ENCODE measurements at regions not wholly inside any gene's neighbourhood (a gene's known extent, or its start where the extent isn't known, plus 50 kb on each side); places are given as distances from the start of the nearest gene placed in this dataset.

GRCh38 chr5:165173651-165174050 is 1668.2 kb downstream of the MAT2B start:
- no peak for DNase-seq (ENCODE audit: low spot score)
- Histone ChIP-seq H4K20me1 (ENCODE audit: insufficient read depth, low read length) (no peaks in the 10 kb centered on the region), H3K4me3 (replicated peaks in 1 of 3; ENCODE audit: insufficient read depth in 1 of 3, low read depth in 2 of 3, low read length in 3 of 3) (no peak overlapping the region), H3K9me3 (ENCODE audit: low read length) (peaks cover 78% of the 10 kb centered on the region), H3K4me2 (ENCODE audit: low read depth, low read length) (no peak overlapping the region), H3K36me3 (replicated peaks in 1 of 2; ENCODE audit: control insufficient read depth in 1 of 2, insufficient read depth in 2 of 2, low read length in 2 of 2) (no peaks in the 10 kb centered on the region), H2AFZ (ENCODE audit: low read length) (no peak overlapping the region), H3K79me2 (ENCODE audit: insufficient read depth, low read length) (no peaks in the 10 kb centered on the region), H3K27ac (ENCODE audit: extremely low read length, insufficient read depth, low read length) (no peak overlapping the region), H3K27me3 (ENCODE audit: control insufficient read depth in 1 of 2, insufficient read depth in 2 of 2, low read length in 2 of 2) (no peaks in the 10 kb centered on the region), H3K4me1 (ENCODE audit: insufficient read depth, low read length) (no peaks in the 10 kb centered on the region), H3K9ac (ENCODE audit: insufficient read depth, low read depth, low read length) (no peak overlapping the region)
- FAIRE-seq, result no peak
- in situ Hi-C loops (cut with HindIII; ENCODE audit: extremely low pct_ligation_motif_present, low pct_unique_long_range_greater_than_20kb), result no loop called here
- ChIA-PET CTCF (ENCODE audit: low intra/inter-chr PET ratio, low total read pairs) (no interaction called here), POLR2A (no interaction called here)
- no peak for ATAC-seq
- intact Hi-C loops (cut with micrococcal nuclease; ENCODE audit: unreplicated experiment), result no loop called here
- 46% methylated on average over 2 of the region's 2 CpGs for WGBS (ENCODE audit: low lambda C conversion rate)
- TF ChIP-seq ARID2 (CRISPR knock-in tag; IDR thresholded peaks at IDR 0.05; ENCODE audit: borderline replicate concordance), result no peak
- TF ChIP-seq ZFAT (CRISPR knock-in tag; conservative IDR thresholded peaks at IDR 0.05), result no peak
- no peak for TF ChIP-seq JARID2 (CRISPR knock-in tag; IDR thresholded peaks at IDR 0.05; ENCODE audit: insufficient replicate concordance)
- BruUV-seq (replicated peaks), result no TSS peak

- DNase-seq (ENCODE audit: low spot score) (no peak), FAIRE-seq (no peak), ATAC-seq (no peak)
- ChIA-PET CTCF (ENCODE audit: low intra/inter-chr PET ratio, low total read pairs) (no interaction called here), POLR2A (no interaction called here)
- Histone ChIP-seq H3K27ac (ENCODE audit: extremely low read length, insufficient read depth, low read length) (no peak overlapping the region), H2AFZ (ENCODE audit: low read length) (no peak overlapping the region), H3K9me3 (ENCODE audit: low read length) (peaks cover 64% of the 10 kb centered on the region), H3K27me3 (ENCODE audit: control insufficient read depth in 1 of 2, insufficient read depth in 2 of 2, low read length in 2 of 2) (no peaks in the 10 kb centered on the region), H3K4me1 (ENCODE audit: insufficient read depth, low read length) (no peaks in the 10 kb centered on the region), H4K20me1 (ENCODE audit: insufficient read depth, low read length) (no peaks in the 10 kb centered on the region), H3K4me2 (ENCODE audit: low read depth, low read length) (no peak overlapping the region), H3K79me2 (ENCODE audit: insufficient read depth, low read length) (no peaks in the 10 kb centered on the region), H3K9ac (ENCODE audit: insufficient read depth, low read depth, low read length) (no peak overlapping the region), H3K4me3 (replicated peaks in 1 of 3; ENCODE audit: insufficient read depth in 1 of 3, low read depth in 2 of 3, low read length in 3 of 3) (no peak overlapping the region), H3K36me3 (replicated peaks in 1 of 2; ENCODE audit: control insufficient read depth in 1 of 2, insufficient read depth in 2 of 2, low read length in 2 of 2) (no peaks in the 10 kb centered on the region)
- intact Hi-C loops (cut with micrococcal nuclease; ENCODE audit: unreplicated experiment) (no loop called here), in situ Hi-C loops (cut with HindIII; ENCODE audit: extremely low pct_ligation_motif_present, low pct_unique_long_range_greater_than_20kb) (no loop called here)
- no TSS peak for BruUV-seq (replicated peaks)
- WGBS (ENCODE audit: low lambda C conversion rate), result 4% methylated on average over 2 of the region's 2 CpGs
- TF ChIP-seq REST (IDR thresholded peaks at IDR 0.05; ENCODE audit: borderline replicate concordance in 1 of 2, low read depth in 1 of 2, low read length in 2 of 2) (no peak), ZNF260 (CRISPR knock-in tag; IDR thresholded peaks at IDR 0.05; ENCODE audit: borderline replicate concordance, low read depth) (no peak), ZNF737 (CRISPR knock-in tag; IDR thresholded peaks at IDR 0.05; ENCODE audit: borderline replicate concordance) (no peak), ZSCAN5A (CRISPR knock-in tag; IDR thresholded peaks at IDR 0.05; ENCODE audit: borderline replicate concordance) (no peak), BCL6 (CRISPR knock-in tag; IDR thresholded peaks at IDR 0.05) (no peak), HES4 (CRISPR knock-in tag; IDR thresholded peaks at IDR 0.05; ENCODE audit: borderline replicate concordance) (no peak), PHF5A (CRISPR knock-in tag; IDR thresholded peaks at IDR 0.05; ENCODE audit: low read depth, unreplicated experiment) (no peak)
Measured at GRCh38 chr5:165175041-165175440, 1669.6 kb downstream of the MAT2B start.
